Gastrocnemius medialis (tissue), 4 donors: ENCODE measurements at regions not wholly inside any gene's neighbourhood (a gene's known extent, or its start where the extent isn't known, plus 50 kb on each side); places are given as distances from the start of the nearest gene placed in this dataset.

ENCODE experiments used
- CTCF ChIP-seq, 5 experiments: fragments of 450-650 bp in 3 of 5; fragments of 200-600 bp in 2 of 5; sonication (generic) in 2 of 5; IDR thresholded peaks in 4 of 5; conservative IDR thresholded peaks in 1 of 5; 1 replicate in 4 of 5; 2 replicates in 1 of 5; pipeline ENCODE4 v1.5.1; 2016 to 2019; ENCODE audit warnings: antibody characterized with exemption in 5 of 5, mild to moderate bottlenecking in 3 of 5, moderate library complexity in 3 of 5
- POLR2A ChIP-seq, 2 donors: fragments of 450-650 bp; IDR thresholded peaks; one replicate each; pipeline ENCODE4 v1.6.1; 2017; ENCODE audit warnings: antibody characterized with exemption in 2 of 2, mild to moderate bottlenecking in 2 of 2, moderate library complexity in 2 of 2

- TF ChIP-seq CTCF (IDR thresholded peaks at IDR 0.05 in 4 of 5, conservative IDR thresholded peaks at IDR 0.05 in 1 of 5) (no peak), POLR2A (IDR thresholded peaks at IDR 0.05) (no peak)
These were observed 55.1 kb upstream of the S1PR3 start for GRCh38 chr9:88936132-88936531.
